ENCODE measurements at regions not wholly inside any gene's neighbourhood (a gene's known extent, or its start where the extent isn't known, plus 50 kb on each side); places are given as distances from the start of the nearest gene placed in this dataset.

DNA sequence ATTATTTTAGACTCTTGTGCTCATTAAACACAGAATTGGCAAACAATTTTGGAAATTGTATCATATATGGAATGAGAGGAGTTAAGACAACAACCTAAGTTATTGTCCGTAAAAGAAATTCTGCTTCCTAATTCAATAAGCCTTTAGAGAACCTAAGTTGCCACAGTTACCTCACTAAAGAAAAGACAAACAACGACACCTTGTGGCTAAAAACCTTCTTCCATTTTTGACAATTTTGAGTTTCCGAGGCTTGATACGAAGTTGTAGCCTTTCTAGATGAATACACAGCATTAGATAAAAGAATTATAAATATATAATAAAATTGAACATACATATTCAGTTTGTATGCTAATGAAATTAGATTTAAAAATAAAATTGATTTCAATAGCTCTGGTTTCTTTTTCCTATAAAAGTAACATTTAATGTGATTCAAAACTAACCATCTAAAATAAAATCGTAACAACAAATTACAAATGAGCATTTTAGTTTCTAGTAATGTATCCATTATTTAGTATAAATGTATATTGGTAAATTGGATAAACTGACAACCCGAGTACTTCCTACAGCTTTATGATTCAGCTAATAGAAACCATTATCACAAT is 275.1 kb downstream of the GPM6A start:
- Histone ChIP-seq H3K27ac (ENCODE audit: low read length) (no peak overlapping the region), H3K27me3 (replicated peaks in 1 of 2; ENCODE audit: control insufficient read depth in 2 of 2, extremely low read depth in 1 of 2, insufficient read depth in 2 of 2, low read length in 1 of 2) (no peaks in the 10 kb centered on the region), H3K36me3 (ENCODE audit: control insufficient read depth in 2 of 2, extremely low read depth in 1 of 2, insufficient read depth in 1 of 2, low read length in 1 of 2) (no peaks in the 10 kb centered on the region), H3K4me3 (ENCODE audit: control insufficient read depth in 1 of 2, extremely low read depth in 1 of 2, low read length in 1 of 2) (no peak overlapping the region), H3K4me1 (ENCODE audit: control insufficient read depth in 1 of 2, extremely low read depth in 1 of 2, insufficient read depth in 2 of 2, low read length in 2 of 2) (no peaks in the 10 kb centered on the region), H3K9me3 (no peaks in the 10 kb centered on the region)
- Mint-ChIP-seq H3K27me3 (no peaks in the 10 kb centered on the region), H3K9me3 (peaks cover 0 to 3% (median under 1%) of the 10 kb centered on the region in 3 donors), H3K4me1 (no peaks in the 10 kb centered on the region), H3K27ac (no peak overlapping the region), H3K36me3 (no peaks in the 10 kb centered on the region), H3K4me3 (no peak overlapping the region)
- DNase-seq (peak in 1 of 35 experiments; percentile 2), ATAC-seq (replicated peaks in 1 of 4) (no peak)
- ChIA-PET POLR2A (interaction anchor here in 1 of 2 donors (0.6 kb wide), 1 partner anchor 15 kb away, joined by 5 read pairs; no protein-coding TSS in a partner anchor), CTCF (no interaction called here)
- no CpG with 5 or more reads among the region's 6 CpGs for WGBS (ENCODE audit: insufficient coverage)

DNA sequence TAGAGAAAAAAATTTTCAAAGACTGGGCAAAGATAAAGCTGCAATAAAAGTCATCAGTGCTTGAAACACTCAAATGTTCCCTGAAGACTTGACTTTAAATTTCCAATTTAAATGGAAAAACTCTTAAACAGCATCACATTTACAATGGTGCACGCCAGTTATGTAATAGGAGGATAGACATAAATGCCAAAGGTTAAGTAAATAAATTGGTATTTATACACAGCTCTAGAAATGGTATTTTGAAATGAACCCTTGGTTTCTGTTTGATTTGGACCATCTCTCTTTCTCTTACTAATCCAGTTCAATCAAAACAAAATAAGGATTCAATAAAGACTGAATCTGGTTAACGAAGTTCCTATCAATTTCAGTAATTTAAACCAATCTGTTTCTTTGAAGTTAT is 272.6 kb downstream of the GPM6A start:
- DNase-seq (no peak), ATAC-seq (replicated peaks in 1 of 4) (no peak)
- no peak overlapping the region for H3K4me3 ChIP-seq (ENCODE audit: control insufficient read depth in 1 of 2, extremely low read depth in 1 of 2, low read length in 1 of 2)
- no CpG with 5 or more reads among the region's 2 CpGs for WGBS (ENCODE audit: insufficient coverage)
- H3K27me3 ChIP-seq (replicated peaks in 1 of 2; ENCODE audit: control insufficient read depth in 2 of 2, extremely low read depth in 1 of 2, insufficient read depth in 2 of 2, low read length in 1 of 2): no peaks in the 10 kb centered on the region
- no peak overlapping the region for H3K4me3 Mint-ChIP-seq
- H3K4me1 Mint-ChIP-seq: no peaks in the 10 kb centered on the region
- H3K4me1 ChIP-seq (ENCODE audit: control insufficient read depth in 1 of 2, extremely low read depth in 1 of 2, insufficient read depth in 2 of 2, low read length in 2 of 2): no peaks in the 10 kb centered on the region
- H3K36me3 Mint-ChIP-seq: no peaks in the 10 kb centered on the region
- POLR2A ChIA-PET: no interaction called here
- H3K9me3 Mint-ChIP-seq: no peaks in the 10 kb centered on the region
- H3K9me3 ChIP-seq: no peaks in the 10 kb centered on the region
- H3K27ac ChIP-seq (ENCODE audit: low read length): no peak overlapping the region
- no peak overlapping the region for H3K27ac Mint-ChIP-seq
- CTCF ChIA-PET: no interaction called here
- H3K36me3 ChIP-seq (ENCODE audit: control insufficient read depth in 2 of 2, extremely low read depth in 1 of 2, insufficient read depth in 1 of 2, low read length in 1 of 2): no peaks in the 10 kb centered on the region
- no peaks in the 10 kb centered on the region for H3K27me3 Mint-ChIP-seq

- Histone ChIP-seq H3K27ac (ENCODE audit: low read length) (no peak overlapping the region), H3K36me3 (ENCODE audit: control insufficient read depth in 2 of 2, extremely low read depth in 1 of 2, insufficient read depth in 1 of 2, low read length in 1 of 2) (no peaks in the 10 kb centered on the region), H3K9me3 (no peaks in the 10 kb centered on the region), H3K4me3 (ENCODE audit: control insufficient read depth in 1 of 2, extremely low read depth in 1 of 2, low read length in 1 of 2) (no peak overlapping the region), H3K4me1 (ENCODE audit: control insufficient read depth in 1 of 2, extremely low read depth in 1 of 2, insufficient read depth in 2 of 2, low read length in 2 of 2) (no peaks in the 10 kb centered on the region), H3K27me3 (replicated peaks in 1 of 2; ENCODE audit: control insufficient read depth in 2 of 2, extremely low read depth in 1 of 2, insufficient read depth in 2 of 2, low read length in 1 of 2) (no peaks in the 10 kb centered on the region)
- DNase-seq: no peak
- no peak overlapping the region for H3K27ac Mint-ChIP-seq
- H3K36me3 Mint-ChIP-seq: no peaks in the 10 kb centered on the region
- H3K4me3 Mint-ChIP-seq: no peak overlapping the region
- no peak for ATAC-seq (replicated peaks in 1 of 4)
- CTCF ChIA-PET: no interaction called here
- no peaks in the 10 kb centered on the region for H3K4me1 Mint-ChIP-seq
- H3K27me3 Mint-ChIP-seq: no peaks in the 10 kb centered on the region
- H3K9me3 Mint-ChIP-seq: no peaks in the 10 kb centered on the region
- no CpG with 5 or more reads among the region's 1 CpG for WGBS (ENCODE audit: insufficient coverage)
- POLR2A ChIA-PET: no interaction called here
Observed at GRCh38 chr4:175540151-175540550, 271.9 kb downstream of the GPM6A start.

- Mint-ChIP-seq H3K27me3 (no peaks in the 10 kb centered on the region), H3K36me3 (no peaks in the 10 kb centered on the region), H3K4me1 (no peaks in the 10 kb centered on the region), H3K4me3 (no peak overlapping the region), H3K27ac (no peak overlapping the region), H3K9me3 (no peaks in the 10 kb centered on the region)
- ChIA-PET CTCF (no interaction called here), POLR2A (no interaction called here)
- no peaks in the 10 kb centered on the region for H3K36me3 ChIP-seq (ENCODE audit: control insufficient read depth in 2 of 2, extremely low read depth in 1 of 2, insufficient read depth in 1 of 2, low read length in 1 of 2)
- 83% methylated on average over 5 of the region's 7 CpGs for WGBS (ENCODE audit: insufficient coverage)
- no peak overlapping the region for H3K4me3 ChIP-seq (ENCODE audit: control insufficient read depth in 1 of 2, extremely low read depth in 1 of 2, low read length in 1 of 2)
- H3K27ac ChIP-seq (ENCODE audit: low read length): no peak overlapping the region
- ATAC-seq (replicated peaks in 1 of 4): no peak
- H3K4me1 ChIP-seq (ENCODE audit: control insufficient read depth in 1 of 2, extremely low read depth in 1 of 2, insufficient read depth in 2 of 2, low read length in 2 of 2): no peaks in the 10 kb centered on the region
- no peaks in the 10 kb centered on the region for H3K27me3 ChIP-seq (replicated peaks in 1 of 2; ENCODE audit: control insufficient read depth in 2 of 2, extremely low read depth in 1 of 2, insufficient read depth in 2 of 2, low read length in 1 of 2)
- DNase-seq: no peak
- H3K9me3 ChIP-seq: no peaks in the 10 kb centered on the region
Observed at GRCh38 chr4:175540732-175541131, 271.3 kb downstream of the GPM6A start.

DNA sequence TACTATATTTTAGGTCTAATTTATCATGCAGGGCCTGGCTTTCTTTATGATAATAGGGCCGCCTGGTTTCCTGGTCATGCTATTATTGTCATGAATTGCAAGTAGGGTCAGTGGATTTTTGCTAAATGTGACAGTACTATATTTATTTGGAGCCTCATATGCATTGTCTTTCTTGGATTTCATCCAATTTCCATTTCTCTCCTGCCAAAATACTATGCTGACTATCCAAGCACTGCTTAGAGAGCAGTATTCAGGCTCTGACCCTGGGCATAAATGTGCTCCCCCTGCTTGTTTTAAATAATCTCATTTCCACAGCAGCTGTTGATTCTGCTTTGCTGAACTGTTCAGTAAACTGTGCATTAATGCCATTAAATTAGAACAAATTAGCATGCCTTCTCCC is 269.3 kb downstream of the GPM6A start:
- ATAC-seq (replicated peaks in 1 of 4) (no peak), DNase-seq (no peak)
- no peak overlapping the region for H3K4me3 ChIP-seq (ENCODE audit: control insufficient read depth in 1 of 2, extremely low read depth in 1 of 2, low read length in 1 of 2)
- Mint-ChIP-seq H3K27me3 (no peaks in the 10 kb centered on the region), H3K27ac (no peak overlapping the region), H3K4me3 (no peak overlapping the region), H3K9me3 (no peaks in the 10 kb centered on the region), H3K36me3 (no peaks in the 10 kb centered on the region), H3K4me1 (no peaks in the 10 kb centered on the region)
- POLR2A ChIA-PET: no interaction called here
- H3K27me3 ChIP-seq (replicated peaks in 1 of 2; ENCODE audit: control insufficient read depth in 2 of 2, extremely low read depth in 1 of 2, insufficient read depth in 2 of 2, low read length in 1 of 2): no peaks in the 10 kb centered on the region
- CTCF ChIA-PET: no interaction called here
- WGBS (ENCODE audit: insufficient coverage): no CpG with 5 or more reads among the region's 1 CpG
- H3K4me1 ChIP-seq (ENCODE audit: control insufficient read depth in 1 of 2, extremely low read depth in 1 of 2, insufficient read depth in 2 of 2, low read length in 2 of 2): no peaks in the 10 kb centered on the region
- no peak overlapping the region for H3K27ac ChIP-seq (ENCODE audit: low read length)
- H3K9me3 ChIP-seq: no peaks in the 10 kb centered on the region
- no peaks in the 10 kb centered on the region for H3K36me3 ChIP-seq (ENCODE audit: control insufficient read depth in 2 of 2, extremely low read depth in 1 of 2, insufficient read depth in 1 of 2, low read length in 1 of 2)

DNA sequence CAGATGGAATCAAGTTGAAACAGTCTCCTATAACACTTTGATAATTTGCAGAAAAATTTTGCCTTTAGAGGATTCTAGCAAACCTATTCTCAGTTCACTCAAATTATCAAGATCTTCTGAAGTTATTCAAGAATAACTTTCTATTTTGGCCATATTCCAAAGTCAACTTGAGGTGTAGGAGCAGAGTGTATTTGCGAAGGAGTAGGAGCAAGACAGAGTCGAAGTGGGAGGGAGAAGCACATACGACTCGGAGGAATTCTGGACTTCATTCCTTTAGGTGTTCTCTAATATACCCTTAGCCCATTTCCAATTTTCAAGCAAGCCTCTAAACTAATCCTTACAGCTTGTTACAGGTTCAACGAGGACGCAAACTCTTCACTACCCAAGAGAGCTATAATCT is 252.9 kb downstream of the GPM6A start:
- Mint-ChIP-seq H3K4me3 (no peak overlapping the region), H3K4me1 (no peaks in the 10 kb centered on the region), H3K27me3 (no peaks in the 10 kb centered on the region), H3K9me3 (peaks cover 3 to 14% (median 5%) of the 10 kb centered on the region in 3 donors), H3K36me3 (no peaks in the 10 kb centered on the region), H3K27ac (no peak overlapping the region)
- WGBS (ENCODE audit: insufficient coverage): 87% methylated on average over 2 of the region's 6 CpGs
- Histone ChIP-seq H3K27ac (ENCODE audit: low read length) (no peak overlapping the region), H3K9me3 (no peaks in the 10 kb centered on the region), H3K4me3 (ENCODE audit: control insufficient read depth in 1 of 2, extremely low read depth in 1 of 2, low read length in 1 of 2) (no peak overlapping the region), H3K4me1 (ENCODE audit: control insufficient read depth in 1 of 2, extremely low read depth in 1 of 2, insufficient read depth in 2 of 2, low read length in 2 of 2) (no peaks in the 10 kb centered on the region), H3K27me3 (replicated peaks in 1 of 2; ENCODE audit: control insufficient read depth in 2 of 2, extremely low read depth in 1 of 2, insufficient read depth in 2 of 2, low read length in 1 of 2) (no peaks in the 10 kb centered on the region), H3K36me3 (ENCODE audit: control insufficient read depth in 2 of 2, extremely low read depth in 1 of 2, insufficient read depth in 1 of 2, low read length in 1 of 2) (no peaks in the 10 kb centered on the region)
- CTCF ChIA-PET: no interaction called here
- POLR2A ChIA-PET: no interaction called here
- DNase-seq: no peak
- ATAC-seq (replicated peaks in 1 of 4): no peak

DNA sequence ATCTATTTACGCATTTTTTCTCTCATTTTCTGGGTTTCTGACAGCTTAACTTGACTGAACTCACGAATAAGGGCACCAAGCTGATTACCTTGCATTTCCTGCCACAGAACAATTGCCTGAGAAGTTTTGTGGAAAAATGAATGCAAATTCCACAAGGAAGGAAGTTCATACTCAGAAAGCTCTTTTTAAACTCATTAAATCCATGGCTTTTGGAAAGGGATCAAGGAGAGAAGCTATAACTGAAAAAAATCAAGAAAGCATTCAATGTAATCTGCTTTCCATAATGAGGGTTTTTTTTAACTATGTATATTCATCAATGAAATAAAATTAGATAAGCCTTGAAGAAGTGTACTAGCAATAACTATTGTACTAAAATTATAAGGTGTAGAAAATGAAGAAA is 252.5 kb downstream of the GPM6A start:
- Histone ChIP-seq H3K27ac (ENCODE audit: low read length) (no peak overlapping the region), H3K36me3 (ENCODE audit: control insufficient read depth in 2 of 2, extremely low read depth in 1 of 2, insufficient read depth in 1 of 2, low read length in 1 of 2) (no peaks in the 10 kb centered on the region), H3K4me1 (ENCODE audit: control insufficient read depth in 1 of 2, extremely low read depth in 1 of 2, insufficient read depth in 2 of 2, low read length in 2 of 2) (no peaks in the 10 kb centered on the region), H3K4me3 (ENCODE audit: control insufficient read depth in 1 of 2, extremely low read depth in 1 of 2, low read length in 1 of 2) (no peak overlapping the region), H3K27me3 (replicated peaks in 1 of 2; ENCODE audit: control insufficient read depth in 2 of 2, extremely low read depth in 1 of 2, insufficient read depth in 2 of 2, low read length in 1 of 2) (no peaks in the 10 kb centered on the region), H3K9me3 (no peaks in the 10 kb centered on the region)
- peaks cover 3 to 14% (median 5%) of the 10 kb centered on the region in 3 donors for H3K9me3 Mint-ChIP-seq
- ChIA-PET POLR2A (no interaction called here), CTCF (no interaction called here)
- no peak for DNase-seq
- no peaks in the 10 kb centered on the region for H3K36me3 Mint-ChIP-seq
- H3K4me1 Mint-ChIP-seq: no peaks in the 10 kb centered on the region
- H3K27me3 Mint-ChIP-seq: no peaks in the 10 kb centered on the region
- WGBS (ENCODE audit: insufficient coverage): 100% methylated on average over 1 of the region's 2 CpGs
- H3K4me3 Mint-ChIP-seq: no peak overlapping the region
- H3K27ac Mint-ChIP-seq: no peak overlapping the region
- no peak for ATAC-seq (replicated peaks in 1 of 4)
